Stimulated activated memory B cell treated with anti-CD40 and anti-IgM and Interleukin-4, amounts not matched to agents 10 μg/mL and 1 μg/mL and 100 μg/mL, for 72 hours (primary cell): ENCODE measurements at regions not wholly inside any gene's neighbourhood (a gene's known extent, or its start where the extent isn't known, plus 50 kb on each side); places are given as distances from the start of the nearest gene placed in this dataset.
A peak's percentile ranks its signal among the peaks of the same experiment; 100 is the strongest.

Experiments
- ATAC-seq: fragments of 150-1000 bp; cut with Tn5 transposase; 2 replicates; pipeline ENCODE4 v1.10.0; 2021
- H3K27ac Mint-ChIP-seq: one replicate; pipeline ENCODE4 v1.8.0; 2022; ENCODE audit warnings: mild to moderate bottlenecking, mixed read lengths
- H3K27me3 Mint-ChIP-seq: one replicate; pipeline ENCODE4 v1.8.0; 2022; ENCODE audit warnings: mixed read lengths
- H3K36me3 Mint-ChIP-seq: one replicate; pipeline ENCODE4 v1.8.0; 2022; ENCODE audit warnings: mixed read lengths
- H3K4me1 Mint-ChIP-seq: one replicate; pipeline ENCODE4 v1.8.0; 2022; ENCODE audit warnings: mixed read lengths
- H3K4me3 Mint-ChIP-seq: one replicate; pipeline ENCODE4 v1.8.0; 2022; ENCODE audit warnings: mild to moderate bottlenecking, moderate library complexity, mixed read lengths
- H3K9me3 Mint-ChIP-seq: one replicate; pipeline ENCODE4 v1.8.0; 2022; ENCODE audit warnings: mixed read lengths

DNA sequence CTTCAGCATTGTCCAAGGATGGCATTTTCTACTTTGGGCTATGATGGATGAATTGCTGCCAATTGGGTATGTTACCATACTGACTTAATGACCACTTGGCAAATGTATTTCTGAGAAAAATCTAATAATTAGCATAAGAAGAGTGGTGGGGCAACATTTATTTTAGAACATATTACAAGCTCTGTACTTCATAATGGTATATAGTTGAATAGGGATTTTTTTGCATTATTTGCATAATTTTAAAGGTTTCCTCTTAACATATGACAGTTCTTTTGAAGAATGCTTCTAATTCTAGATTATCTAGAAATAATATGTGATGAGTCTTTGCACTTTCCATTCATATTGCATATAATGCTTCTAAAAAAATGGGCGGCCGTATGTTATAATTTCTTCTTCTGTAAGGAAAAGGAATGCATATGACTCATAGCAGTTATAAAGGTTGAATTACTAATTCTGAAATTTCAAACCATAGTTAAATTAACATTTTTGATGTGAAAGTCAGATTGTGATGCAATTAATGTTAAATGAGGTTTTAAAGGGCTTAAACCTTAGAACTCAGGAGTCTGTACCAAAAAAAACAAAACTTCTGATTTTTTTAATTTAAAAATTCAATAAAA, 1652.3 kb upstream of the SLC39A10 start:
- Mint-ChIP-seq H3K4me1 (no peaks in the 10 kb centered on the region), H3K27ac (no peak overlapping the region), H3K36me3 (peaks cover 9% of the 10 kb centered on the region), H3K9me3 (peaks cover 9% of the 10 kb centered on the region), H3K27me3 (no peaks in the 10 kb centered on the region), H3K4me3 (no peak overlapping the region)
- no peak for ATAC-seq

DNA sequence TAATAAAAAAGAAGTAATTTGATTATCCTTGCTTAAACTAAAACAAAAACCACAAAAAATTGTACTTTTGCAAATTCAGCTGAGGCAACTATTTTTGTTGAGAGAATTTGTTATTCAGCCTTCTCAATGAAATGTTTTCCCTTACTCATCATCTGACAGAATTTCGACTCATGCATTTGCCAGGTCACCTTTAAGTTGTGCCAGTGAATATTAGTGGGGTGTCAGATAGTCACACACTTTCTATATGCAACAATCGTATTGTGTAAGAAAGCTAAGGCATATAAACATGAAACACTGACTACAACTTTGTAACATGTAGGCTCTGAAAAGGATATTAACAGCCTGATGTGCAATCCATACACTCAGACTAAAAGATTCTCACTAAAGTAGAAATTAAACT, 1653.1 kb upstream of the SLC39A10 start:
- ATAC-seq, result no peak
- H3K4me3 Mint-ChIP-seq, result no peak overlapping the region
- H3K27me3 Mint-ChIP-seq, result no peaks in the 10 kb centered on the region
- H3K9me3 Mint-ChIP-seq, result peaks cover 2% of the 10 kb centered on the region
- no peak overlapping the region for H3K27ac Mint-ChIP-seq
- H3K36me3 Mint-ChIP-seq, result peaks cover under 1% of the 10 kb centered on the region
- no peaks in the 10 kb centered on the region for H3K4me1 Mint-ChIP-seq

DNA sequence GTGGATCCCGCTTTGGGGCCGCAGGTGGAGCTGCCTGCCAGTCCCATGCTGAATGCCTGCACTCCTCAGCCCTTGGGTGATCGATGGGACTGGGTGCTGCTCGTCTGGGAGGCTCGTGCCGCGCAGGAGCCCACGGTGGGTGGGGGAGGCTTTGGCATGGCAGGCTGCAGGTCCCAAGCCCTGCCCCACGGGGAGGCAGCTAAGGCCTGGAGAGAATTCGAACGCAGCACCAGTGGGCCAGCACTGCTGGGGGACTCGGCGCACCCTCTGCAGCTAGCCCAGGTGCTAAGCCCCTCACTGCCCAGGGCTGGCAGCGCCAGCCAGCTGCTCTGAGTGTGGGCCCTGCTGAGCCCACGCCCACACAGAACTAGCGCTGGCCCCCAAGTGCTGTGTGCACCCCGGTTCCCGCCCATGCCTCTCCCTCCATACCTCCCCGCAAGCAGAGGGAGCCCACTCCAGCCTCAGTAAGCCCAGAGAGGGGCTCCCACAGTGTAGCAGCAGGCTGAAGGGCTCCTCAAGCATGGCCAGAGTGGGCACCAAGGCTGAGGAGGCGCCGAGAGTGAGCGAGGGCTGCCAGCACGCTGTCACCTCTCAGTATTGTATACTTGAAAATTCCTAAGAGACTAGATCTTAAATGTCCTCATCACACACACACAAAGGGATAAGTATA, 1654.2 kb upstream of the SLC39A10 start:
- no peaks in the 10 kb centered on the region for H3K4me1 Mint-ChIP-seq
- no peaks in the 10 kb centered on the region for H3K36me3 Mint-ChIP-seq
- no peak overlapping the region for H3K4me3 Mint-ChIP-seq
- H3K27ac Mint-ChIP-seq, result no peak overlapping the region
- ATAC-seq, result peak; percentile 31
- H3K27me3 Mint-ChIP-seq, result no peaks in the 10 kb centered on the region
- no peaks in the 10 kb centered on the region for H3K9me3 Mint-ChIP-seq

DNA sequence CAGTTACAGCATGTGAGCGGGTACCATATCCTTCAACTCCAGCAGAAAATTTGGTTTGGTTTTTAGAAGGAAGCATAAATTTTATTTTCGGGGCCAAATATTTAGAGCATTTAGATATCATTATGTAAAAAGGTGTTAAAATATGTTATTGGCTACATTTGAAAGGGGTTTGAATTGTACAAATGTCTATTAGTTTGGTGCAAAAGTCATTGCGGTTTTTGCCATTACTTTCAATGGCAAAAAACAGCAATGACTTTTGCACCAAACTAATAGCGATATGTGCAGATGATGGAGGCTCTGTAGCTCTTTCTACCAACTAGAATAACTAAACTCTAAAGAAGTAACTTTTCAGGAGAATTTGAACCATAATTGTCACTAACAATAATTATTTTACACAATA, 1666.2 kb upstream of the SLC39A10 start:
- H3K9me3 Mint-ChIP-seq, result no peaks in the 10 kb centered on the region
- no peaks in the 10 kb centered on the region for H3K27me3 Mint-ChIP-seq
- no peaks in the 10 kb centered on the region for H3K4me1 Mint-ChIP-seq
- no peak overlapping the region for H3K27ac Mint-ChIP-seq
- no peak for ATAC-seq
- H3K4me3 Mint-ChIP-seq, result no peak overlapping the region
- no peaks in the 10 kb centered on the region for H3K36me3 Mint-ChIP-seq

DNA sequence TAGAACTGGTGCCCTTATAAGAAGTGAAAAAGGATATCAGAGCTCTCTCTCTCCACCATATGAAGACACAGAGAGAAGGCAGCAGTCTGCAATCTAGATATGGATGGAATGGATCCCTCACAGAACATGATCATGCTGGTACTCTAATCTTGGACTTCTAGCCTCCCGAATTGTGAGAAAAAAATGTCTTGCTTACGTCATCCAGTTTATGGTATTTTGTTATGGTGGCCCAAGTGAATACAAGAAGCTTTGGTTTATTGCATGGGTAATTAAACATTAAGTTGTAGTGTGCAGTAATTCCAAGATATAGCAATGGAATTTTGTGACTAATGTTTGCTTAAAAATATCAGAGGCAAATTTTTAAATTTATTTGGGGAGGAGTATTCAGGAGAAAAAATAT, 1667.4 kb upstream of the SLC39A10 start:
- Mint-ChIP-seq H3K9me3 (no peaks in the 10 kb centered on the region), H3K36me3 (no peaks in the 10 kb centered on the region), H3K27ac (no peak overlapping the region), H3K4me3 (no peak overlapping the region), H3K27me3 (no peaks in the 10 kb centered on the region), H3K4me1 (no peaks in the 10 kb centered on the region)
- no peak for ATAC-seq

DNA sequence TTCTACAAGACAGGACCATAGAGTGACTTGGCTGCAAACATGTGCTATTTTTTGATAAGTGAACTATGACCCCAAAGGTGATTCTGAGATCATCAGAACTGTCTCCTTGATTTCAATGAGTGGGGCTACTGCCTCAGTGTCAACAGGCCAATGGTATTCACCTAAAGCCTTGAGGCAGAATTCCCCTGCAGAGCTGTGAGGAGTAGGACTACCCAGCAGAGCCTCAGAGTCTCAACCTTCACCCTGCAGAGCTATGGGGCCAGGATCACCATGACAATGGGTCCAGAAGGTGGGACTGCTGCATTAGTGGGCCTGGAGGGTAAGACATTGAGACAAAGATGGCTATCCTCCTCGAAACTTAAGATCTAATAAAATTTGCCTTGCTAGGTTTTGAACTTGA, 1668.2 kb upstream of the SLC39A10 start:
- no peaks in the 10 kb centered on the region for H3K36me3 Mint-ChIP-seq
- H3K4me3 Mint-ChIP-seq, result no peak overlapping the region
- H3K4me1 Mint-ChIP-seq, result no peaks in the 10 kb centered on the region
- H3K27me3 Mint-ChIP-seq, result no peaks in the 10 kb centered on the region
- H3K27ac Mint-ChIP-seq, result no peak overlapping the region
- peak; percentile 39 for ATAC-seq
- no peaks in the 10 kb centered on the region for H3K9me3 Mint-ChIP-seq

DNA sequence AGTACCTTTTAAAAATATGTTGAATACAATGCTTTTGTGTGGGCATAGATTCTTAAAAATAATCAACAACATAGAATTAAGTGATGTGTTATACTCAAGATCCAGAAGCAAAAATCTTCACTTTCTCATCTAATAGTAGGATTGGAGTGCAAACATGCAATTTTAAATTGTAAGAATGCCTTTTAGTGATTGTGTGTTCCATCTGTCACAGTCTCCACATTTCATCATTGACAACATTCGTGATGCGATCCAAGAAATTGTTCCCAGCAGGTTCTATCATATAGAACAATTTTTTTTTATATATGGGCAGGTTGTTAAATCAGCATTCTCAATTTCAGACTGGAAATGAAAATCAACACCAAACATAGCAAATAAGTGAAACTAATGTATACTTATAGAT, 1671.8 kb upstream of the SLC39A10 start:
- Mint-ChIP-seq H3K4me1 (no peaks in the 10 kb centered on the region), H3K27me3 (no peaks in the 10 kb centered on the region), H3K9me3 (no peaks in the 10 kb centered on the region), H3K27ac (no peak overlapping the region), H3K36me3 (no peaks in the 10 kb centered on the region), H3K4me3 (no peak overlapping the region)
- no peak for ATAC-seq

DNA sequence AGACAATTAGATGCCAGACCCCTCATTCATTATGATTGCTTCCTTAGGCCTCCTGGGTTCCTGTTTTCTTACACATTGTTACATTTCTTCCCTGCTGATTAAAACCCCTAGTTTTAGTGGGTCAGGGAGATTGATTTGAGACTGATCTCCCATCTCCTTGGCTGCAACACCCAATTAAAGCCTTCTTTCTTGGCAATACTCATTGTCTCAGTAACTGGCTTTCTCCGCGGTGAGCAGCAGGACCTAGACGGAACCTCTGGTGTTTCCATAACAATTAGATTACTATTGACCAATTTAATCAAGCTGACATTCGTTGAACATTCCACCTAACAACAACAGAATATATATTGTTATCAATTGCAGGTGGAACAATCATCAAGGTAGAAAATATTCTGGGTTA, 1676.4 kb upstream of the SLC39A10 start:
- Mint-ChIP-seq H3K9me3 (peaks cover 5% of the 10 kb centered on the region), H3K4me3 (no peak overlapping the region), H3K27ac (no peak overlapping the region), H3K27me3 (no peaks in the 10 kb centered on the region), H3K4me1 (no peaks in the 10 kb centered on the region), H3K36me3 (no peaks in the 10 kb centered on the region)
- ATAC-seq, result no peak

DNA sequence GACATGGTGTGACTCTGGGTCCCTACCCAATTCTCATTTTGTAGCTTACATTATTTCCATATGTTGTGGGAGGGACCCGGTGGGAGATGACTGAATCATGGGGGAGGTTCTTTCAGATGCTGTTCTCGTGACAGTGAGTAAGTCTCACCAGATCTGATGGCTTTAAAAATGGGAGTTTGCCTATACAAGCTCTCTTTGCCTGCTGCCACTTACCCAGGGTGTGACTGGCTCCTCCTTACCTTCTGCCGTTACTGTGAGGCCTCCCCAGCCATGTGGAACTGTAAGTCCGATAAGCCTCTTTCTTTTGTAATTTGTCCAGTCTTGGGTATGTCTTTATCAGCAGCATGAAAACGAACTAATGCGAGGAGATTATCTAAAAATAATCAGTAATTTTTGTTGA, 1683.2 kb upstream of the SLC39A10 start:
- H3K27me3 Mint-ChIP-seq, result no peaks in the 10 kb centered on the region
- H3K27ac Mint-ChIP-seq, result no peak overlapping the region
- no peaks in the 10 kb centered on the region for H3K36me3 Mint-ChIP-seq
- H3K4me3 Mint-ChIP-seq, result no peak overlapping the region
- H3K9me3 Mint-ChIP-seq, result peaks cover 7% of the 10 kb centered on the region
- ATAC-seq, result no peak
- H3K4me1 Mint-ChIP-seq, result no peaks in the 10 kb centered on the region

DNA sequence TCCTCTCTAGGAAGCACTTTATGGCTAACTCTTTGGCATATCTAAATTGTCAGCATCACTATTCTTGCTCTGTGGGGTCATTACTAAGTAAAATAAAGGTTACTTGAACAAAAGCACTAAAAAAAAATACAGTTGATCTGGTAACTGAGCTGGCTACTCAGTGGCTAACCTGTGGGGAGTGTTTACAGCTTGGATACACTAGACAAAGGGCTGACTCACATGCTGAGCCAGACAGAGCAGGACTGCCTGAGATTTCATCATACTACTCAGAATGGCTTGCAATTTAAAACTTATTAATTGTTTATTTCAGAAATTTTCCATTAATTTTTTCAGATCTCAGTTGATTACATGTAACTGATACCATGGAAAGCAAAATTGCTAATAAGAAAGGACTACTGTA, 1690.4 kb upstream of the SLC39A10 start:
- Mint-ChIP-seq H3K36me3 (no peaks in the 10 kb centered on the region), H3K4me1 (no peaks in the 10 kb centered on the region), H3K27ac (no peak overlapping the region), H3K9me3 (peaks cover 2% of the 10 kb centered on the region), H3K27me3 (no peaks in the 10 kb centered on the region), H3K4me3 (no peak overlapping the region)
- no peak for ATAC-seq

DNA sequence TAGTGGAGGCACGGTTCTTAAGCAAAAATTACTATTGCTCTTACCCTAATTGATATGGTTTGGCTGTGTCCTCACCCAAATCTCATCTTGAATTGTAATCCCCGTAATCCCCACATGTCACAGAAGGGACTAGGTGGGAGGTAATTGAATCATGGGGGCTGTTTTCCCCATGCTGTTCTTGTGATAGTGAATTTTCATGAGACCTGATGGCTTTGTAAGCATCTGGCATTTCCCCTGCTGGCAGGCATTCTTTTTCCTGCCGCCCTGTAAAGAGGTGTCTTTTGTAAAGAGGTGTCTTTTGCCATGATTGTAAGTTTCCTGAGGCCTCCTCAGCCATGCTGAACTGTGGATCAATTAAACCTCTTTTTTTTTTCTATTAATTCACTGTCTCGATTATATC, 1691.8 kb upstream of the SLC39A10 start:
- H3K4me1 Mint-ChIP-seq, result no peaks in the 10 kb centered on the region
- ATAC-seq, result no peak
- no peak overlapping the region for H3K27ac Mint-ChIP-seq
- no peaks in the 10 kb centered on the region for H3K27me3 Mint-ChIP-seq
- no peaks in the 10 kb centered on the region for H3K36me3 Mint-ChIP-seq
- no peak overlapping the region for H3K4me3 Mint-ChIP-seq
- H3K9me3 Mint-ChIP-seq, result no peaks in the 10 kb centered on the region

DNA sequence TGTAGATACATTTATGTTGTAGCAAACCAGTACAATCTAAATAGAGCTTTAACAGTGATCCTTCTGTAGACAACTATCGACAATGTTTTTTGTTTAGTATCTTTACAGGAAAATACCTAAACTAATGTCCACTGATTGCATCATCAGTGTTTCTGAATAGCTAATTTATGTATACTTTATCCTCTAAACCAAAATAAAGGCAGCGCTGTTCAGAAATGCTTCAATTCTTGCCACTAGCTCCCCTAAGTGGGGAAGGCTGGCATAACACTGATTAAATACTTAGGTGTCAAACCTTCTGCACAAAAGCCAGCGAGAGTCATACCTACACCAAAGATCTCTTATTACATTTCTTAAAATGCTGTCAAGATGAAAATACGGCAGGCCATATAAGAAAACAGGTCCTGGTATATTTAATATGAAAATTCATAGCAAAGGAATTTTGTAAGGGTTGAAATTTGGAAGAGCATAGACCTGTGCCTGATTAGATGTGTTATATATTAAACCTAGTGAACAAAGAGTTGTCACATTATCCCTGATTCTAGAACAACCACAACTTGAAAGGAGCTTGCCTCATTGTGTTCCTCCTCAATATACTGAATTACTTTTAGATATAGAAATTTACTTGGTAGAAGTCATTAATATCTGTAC, 1693.4 kb upstream of the SLC39A10 start:
- Mint-ChIP-seq H3K9me3 (no peaks in the 10 kb centered on the region), H3K4me1 (no peaks in the 10 kb centered on the region), H3K36me3 (no peaks in the 10 kb centered on the region), H3K27me3 (no peaks in the 10 kb centered on the region), H3K4me3 (no peak overlapping the region), H3K27ac (no peak overlapping the region)
- no peak for ATAC-seq

DNA sequence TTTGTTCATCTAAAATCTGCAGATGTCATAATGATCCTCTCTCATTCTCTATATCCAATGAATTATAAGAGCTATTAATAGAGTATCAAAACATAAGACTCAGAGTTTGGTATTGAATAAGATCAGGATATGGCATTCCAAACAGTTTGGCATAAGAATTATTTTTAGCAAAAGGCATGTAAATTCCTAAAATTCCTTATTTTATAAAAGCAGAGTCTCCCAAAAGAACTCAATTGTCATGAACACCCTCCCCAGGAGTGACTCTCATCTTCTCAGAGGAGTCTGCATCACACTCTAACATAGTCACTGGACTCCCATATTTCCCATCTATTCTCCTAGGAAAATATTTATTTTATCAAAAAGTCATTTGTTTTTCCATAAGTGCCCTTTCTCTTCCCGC, 1710.2 kb upstream of the SLC39A10 start:
- Mint-ChIP-seq H3K4me3 (no peak overlapping the region), H3K36me3 (no peaks in the 10 kb centered on the region), H3K9me3 (no peaks in the 10 kb centered on the region), H3K4me1 (no peaks in the 10 kb centered on the region), H3K27me3 (no peaks in the 10 kb centered on the region), H3K27ac (no peak overlapping the region)
- no peak for ATAC-seq

DNA sequence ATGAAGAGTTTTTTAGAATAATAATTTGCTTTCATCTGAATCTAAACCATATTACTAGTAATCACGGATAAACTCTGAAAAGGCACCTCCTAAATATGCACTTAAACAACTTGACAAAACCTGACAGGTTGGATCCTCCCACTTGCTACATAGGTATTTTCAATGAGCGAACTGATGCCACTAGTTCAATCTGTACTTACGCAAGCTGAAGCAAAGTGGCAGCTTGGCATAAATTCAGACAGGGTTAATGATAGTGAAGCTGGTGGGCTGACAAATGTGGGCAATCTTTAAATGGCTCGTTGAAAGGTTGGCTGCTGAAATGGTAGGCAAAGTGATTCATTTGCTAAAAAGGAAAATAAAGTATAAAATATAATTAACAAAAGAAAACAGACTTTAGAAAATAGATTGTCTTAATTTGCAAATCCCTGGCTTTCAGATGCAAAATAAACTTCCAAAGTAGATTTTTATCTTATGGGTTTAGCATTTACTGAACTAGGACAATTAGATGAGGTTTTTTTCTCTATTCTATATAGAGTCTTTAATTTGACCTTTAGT, 1713.5 kb upstream of the SLC39A10 start:
- Mint-ChIP-seq H3K4me1 (no peaks in the 10 kb centered on the region), H3K4me3 (no peak overlapping the region), H3K27me3 (no peaks in the 10 kb centered on the region), H3K27ac (no peak overlapping the region), H3K9me3 (no peaks in the 10 kb centered on the region), H3K36me3 (no peaks in the 10 kb centered on the region)
- no peak for ATAC-seq

DNA sequence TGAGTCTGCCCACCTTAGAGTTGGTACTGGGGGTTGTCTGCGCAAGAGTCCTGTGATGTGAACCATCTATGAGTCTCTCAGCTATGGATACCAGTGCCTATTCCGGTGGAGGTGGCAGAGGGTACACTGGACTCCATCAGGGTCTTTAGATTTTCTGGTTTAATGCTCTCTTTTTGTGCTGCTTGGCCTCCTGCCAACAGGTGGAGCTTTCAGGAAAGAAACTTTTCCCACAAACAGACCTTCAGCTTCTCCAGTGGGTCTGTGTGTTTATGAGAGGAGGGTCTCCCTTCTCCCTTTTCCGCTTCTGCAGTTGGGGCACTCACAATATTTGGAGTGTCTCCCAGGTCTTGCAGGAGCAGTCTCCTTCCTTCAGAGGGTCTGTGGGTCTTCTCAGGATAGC, 1721.9 kb upstream of the SLC39A10 start:
- Mint-ChIP-seq H3K9me3 (no peaks in the 10 kb centered on the region), H3K27me3 (no peaks in the 10 kb centered on the region), H3K27ac (no peak overlapping the region), H3K4me3 (no peak overlapping the region), H3K4me1 (no peaks in the 10 kb centered on the region), H3K36me3 (no peaks in the 10 kb centered on the region)
- peak; percentile 31 for ATAC-seq

DNA sequence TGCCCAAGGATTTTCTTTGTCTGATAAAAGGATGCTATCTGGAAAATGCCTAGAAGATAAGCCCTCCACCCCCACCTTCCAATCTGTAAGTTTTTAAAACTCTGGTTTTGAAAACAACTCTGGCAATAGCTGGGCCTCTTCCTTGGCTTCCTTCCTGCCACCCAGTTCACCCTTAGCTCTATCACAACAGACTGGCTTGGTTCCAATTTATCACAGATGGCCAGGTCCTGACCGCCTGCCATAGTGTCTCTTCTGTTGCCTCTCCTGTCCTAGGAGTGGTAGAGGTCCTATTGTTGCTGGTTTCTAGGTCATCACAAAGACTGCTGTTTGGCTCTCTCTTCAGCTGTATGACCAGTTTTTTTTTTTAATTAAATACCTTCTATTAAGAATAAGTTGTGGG, 1727.9 kb upstream of the SLC39A10 start:
- no peak for ATAC-seq
- H3K4me3 Mint-ChIP-seq, result no peak overlapping the region
- no peaks in the 10 kb centered on the region for H3K9me3 Mint-ChIP-seq
- no peaks in the 10 kb centered on the region for H3K27me3 Mint-ChIP-seq
- H3K36me3 Mint-ChIP-seq, result no peaks in the 10 kb centered on the region
- H3K27ac Mint-ChIP-seq, result no peak overlapping the region
- H3K4me1 Mint-ChIP-seq, result no peaks in the 10 kb centered on the region
